ENCODE measurements at regions not wholly inside any gene's neighbourhood (a gene's known extent, or its start where the extent isn't known, plus 50 kb on each side); places are given as distances from the start of the nearest gene placed in this dataset.

GRCh38 chr6:40340957-40341356, 246.2 kb downstream of the LRFN2 start:
- DNase-seq (ENCODE audit: low read depth in 3 of 3), result no peak

GRCh38 chr6:40340196-40340595, 247.0 kb downstream of the LRFN2 start:
- DNase-seq (ENCODE audit: low read depth in 3 of 3), result no peak

- no peak for DNase-seq (ENCODE audit: low read depth in 3 of 3)
Observed at GRCh38 chr6:40338306-40338705, 248.9 kb downstream of the LRFN2 start.

DNA sequence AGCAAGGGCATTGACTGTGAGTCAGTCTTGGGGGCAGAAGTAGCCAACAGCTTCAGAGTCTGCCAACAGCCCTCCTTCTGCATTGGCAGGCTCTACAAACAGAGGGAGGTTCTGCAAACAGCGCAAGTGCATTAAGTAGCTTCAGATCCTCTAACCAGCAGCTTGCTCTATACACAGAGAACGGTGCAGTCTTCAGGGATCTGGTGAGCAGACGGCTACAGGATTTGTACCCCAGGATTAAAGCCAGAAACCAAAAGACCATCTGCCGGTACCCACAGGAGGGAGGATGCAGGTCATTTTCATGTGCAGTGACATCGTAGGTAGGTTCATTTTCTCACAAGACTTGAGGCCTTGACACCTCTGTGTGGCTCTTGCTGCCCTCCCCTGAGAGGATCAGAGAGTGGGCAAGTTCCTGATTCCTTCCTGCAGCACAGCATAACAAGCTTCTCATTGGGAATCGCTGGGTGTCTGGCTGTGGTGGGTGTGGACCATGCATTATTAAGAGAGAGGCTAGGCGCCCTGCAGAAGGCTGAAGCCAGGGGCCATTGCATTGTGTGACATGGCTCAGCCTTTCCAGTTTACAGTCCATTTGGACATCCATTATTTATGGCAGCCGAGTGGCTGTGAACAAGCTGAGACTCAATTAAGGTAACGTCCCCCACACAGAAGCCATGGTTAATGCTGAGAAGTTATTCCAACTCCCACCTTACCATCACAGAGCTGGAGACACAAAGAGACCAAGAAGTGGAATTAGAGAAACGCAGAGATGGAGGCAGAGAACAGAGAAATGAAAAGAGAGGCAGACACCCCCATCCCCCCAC, 250.0 kb downstream of the LRFN2 start:
- no peak for DNase-seq (ENCODE audit: low read depth in 3 of 3)

GRCh38 chr6:40336296-40336695, 250.9 kb downstream of the LRFN2 start:
- no peak for DNase-seq (ENCODE audit: low read depth in 3 of 3)

DNA sequence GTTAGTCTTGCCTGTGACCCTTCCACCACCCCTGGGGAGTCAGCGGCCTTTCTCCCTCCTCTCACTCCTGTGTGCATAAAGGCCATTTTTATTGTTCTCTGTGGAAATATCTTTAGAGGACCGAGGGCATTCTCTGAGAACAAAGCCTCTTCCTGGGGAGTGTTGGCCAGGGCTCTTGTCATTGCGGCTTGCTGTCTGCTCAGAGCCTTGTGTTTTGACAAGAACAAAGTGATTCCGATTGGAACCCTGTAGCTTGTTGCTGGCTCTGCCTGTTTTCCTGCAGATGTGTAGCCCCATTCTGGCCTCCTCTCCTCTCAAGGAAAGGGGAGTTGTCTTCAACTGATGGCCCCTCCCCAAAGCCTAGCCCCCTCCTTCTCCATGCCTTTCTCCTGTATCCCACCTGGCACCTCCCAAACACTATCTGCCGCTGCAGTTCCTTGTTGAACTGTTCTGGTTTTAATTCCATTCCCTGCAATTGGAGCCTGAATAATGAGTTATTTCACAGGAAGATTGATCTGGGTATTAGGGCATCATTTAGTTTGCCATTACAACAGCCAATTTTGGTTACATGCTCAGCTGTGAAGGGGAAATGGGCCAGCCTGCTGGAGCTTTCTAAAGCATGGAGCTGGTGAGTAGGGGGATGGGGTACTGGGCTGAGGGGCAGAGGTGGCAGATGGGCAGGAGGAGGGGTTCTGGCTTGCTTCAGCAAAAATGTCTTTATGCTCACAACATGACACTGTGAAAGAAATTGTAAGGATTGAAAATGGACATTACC, 252.5 kb downstream of the LRFN2 start:
- DNase-seq (ENCODE audit: low read depth in 3 of 3), result no peak

DNA sequence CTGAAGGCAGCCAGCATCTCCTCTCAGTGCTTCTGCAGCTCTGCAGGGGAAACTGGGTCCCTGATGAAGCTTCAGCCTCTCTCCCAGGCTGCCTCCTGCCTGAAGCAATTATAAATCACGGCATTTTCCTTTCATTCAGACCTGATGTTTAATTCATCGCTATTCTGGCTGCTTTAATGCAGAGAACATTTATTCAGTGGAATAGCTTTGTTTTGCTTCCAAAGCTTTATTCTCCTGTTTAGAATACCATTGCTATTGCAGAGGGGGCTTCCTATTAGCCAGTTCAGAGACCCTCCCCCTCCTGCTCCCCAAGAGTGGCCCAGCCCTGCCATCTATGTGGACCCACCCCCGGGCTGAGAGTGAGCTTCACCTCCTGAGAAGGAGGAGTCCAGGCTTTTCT, 255.6 kb downstream of the LRFN2 start:
- DNase-seq (ENCODE audit: low read depth in 3 of 3), result no peak

DNA sequence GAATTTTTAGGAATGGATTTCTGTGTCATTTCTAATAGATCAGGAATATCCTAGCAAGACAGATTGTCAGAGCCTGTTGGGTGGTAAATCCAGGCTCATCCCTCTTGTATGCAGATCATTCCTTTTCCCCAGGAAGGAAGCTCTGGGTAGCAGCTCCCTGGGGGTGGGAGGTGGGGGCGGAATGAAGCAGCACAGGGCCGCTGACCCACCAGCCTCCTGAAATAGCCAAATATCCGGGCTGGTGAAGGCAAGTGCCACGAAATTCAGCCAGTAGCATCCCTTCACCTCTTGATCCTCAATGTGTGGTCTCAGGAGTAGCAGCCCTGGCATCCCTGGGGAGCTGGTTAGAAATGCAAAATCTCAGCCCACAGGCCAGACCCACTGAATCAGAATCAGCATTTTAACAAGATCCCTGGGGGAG, 256.9 kb downstream of the LRFN2 start:
- DNase-seq (ENCODE audit: low read depth in 3 of 3), result no peak

DNA sequence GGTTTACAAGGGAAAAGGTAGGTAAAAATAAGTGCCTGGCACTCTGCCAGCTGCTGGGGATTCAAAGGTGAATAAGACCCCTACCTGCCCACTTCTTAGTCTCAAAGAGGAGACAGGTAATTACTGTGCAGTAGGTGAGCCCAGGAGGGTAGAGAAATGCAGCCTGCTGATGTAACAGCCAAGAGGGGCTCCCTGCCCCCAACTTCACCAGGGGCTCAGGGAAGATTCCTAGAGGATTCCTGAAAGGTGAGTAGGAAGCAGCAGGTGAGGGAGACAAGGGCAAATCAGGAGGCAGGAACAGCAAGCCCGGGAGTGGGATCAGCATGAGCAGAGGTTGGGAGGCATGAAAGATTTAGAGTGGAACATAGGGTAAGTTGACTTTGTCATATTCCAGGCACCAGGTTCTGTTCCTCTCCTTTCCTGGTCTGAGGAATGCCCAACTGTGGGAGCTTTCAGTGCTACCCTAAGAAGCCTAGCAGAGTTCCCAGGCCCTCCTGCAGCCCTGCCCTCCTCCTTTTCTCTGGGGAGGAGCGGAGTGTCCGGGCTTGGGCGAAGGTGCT, 258.1 kb downstream of the LRFN2 start:
- no peak for DNase-seq (ENCODE audit: low read depth in 3 of 3)

- DNase-seq (ENCODE audit: low read depth in 3 of 3), result peak in 2 of 3 donors; percentile 15 to 19
Observed at GRCh38 chr6:40328386-40328985, 258.7 kb downstream of the LRFN2 start.

GRCh38 chr6:40326714-40327421, 260.3 kb downstream of the LRFN2 start:
- DNase-seq (ENCODE audit: low read depth in 3 of 3), result no peak

GRCh38 chr6:40325791-40326190, 261.4 kb downstream of the LRFN2 start:
- DNase-seq (ENCODE audit: low read depth in 3 of 3), result no peak

DNA sequence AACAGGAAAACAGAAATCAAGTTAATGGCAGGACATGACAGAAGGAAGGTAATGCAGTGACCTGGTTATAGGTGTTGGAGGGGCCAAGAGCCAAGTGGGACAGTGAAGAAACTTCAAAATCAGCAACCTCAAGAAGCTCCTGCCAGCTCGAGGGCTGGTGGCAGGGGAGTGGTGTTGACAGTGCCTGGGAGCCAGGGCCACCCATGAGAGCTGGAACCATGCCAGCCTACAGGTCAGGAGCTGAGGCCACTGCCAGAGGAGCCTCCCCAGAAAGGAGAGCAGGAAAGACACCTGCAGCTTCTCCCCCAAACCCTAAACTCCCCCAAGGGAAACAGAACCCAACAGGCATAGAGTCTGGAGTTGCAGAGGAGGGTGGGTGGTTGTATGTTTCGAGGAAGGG, 262.1 kb downstream of the LRFN2 start:
- no peak for DNase-seq (ENCODE audit: low read depth in 3 of 3)

DNA sequence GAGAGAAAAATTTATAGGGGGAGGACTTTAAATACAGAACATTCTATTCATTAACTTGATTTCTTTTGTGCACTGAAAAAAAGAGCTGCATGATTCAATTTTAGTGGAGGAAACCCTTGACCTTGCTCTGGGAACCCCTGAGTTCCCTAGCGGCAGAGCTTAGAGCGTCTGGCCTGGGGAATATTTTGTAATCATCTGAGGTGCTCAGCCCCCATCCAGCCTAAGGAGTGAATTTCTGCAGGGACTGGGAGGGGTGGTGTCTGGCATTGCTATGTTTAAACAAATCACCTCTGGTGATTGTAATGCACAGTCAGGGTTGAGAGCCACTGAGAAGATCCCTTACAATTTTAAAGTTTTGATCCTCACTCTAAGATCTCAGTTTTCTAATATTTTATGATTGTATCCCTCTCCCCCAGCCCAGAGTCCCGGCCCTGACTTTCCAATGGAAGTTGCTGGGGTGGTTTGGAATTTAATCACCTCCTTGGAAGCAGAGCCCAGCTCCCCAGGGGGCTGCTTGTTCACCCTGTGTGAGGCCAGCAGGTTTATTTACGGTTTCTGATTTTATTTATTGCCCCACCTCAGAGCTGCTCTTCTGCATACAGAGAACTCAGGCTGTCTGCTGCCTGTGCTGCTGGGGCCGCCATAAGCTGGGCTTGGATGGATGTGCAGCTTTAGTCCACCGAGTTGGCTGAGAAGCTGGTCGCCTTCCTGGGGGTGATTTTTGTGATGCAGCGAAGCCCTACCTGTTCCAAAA, 263.1 kb downstream of the LRFN2 start:
- DNase-seq (ENCODE audit: low read depth in 3 of 3), result no peak

DNA sequence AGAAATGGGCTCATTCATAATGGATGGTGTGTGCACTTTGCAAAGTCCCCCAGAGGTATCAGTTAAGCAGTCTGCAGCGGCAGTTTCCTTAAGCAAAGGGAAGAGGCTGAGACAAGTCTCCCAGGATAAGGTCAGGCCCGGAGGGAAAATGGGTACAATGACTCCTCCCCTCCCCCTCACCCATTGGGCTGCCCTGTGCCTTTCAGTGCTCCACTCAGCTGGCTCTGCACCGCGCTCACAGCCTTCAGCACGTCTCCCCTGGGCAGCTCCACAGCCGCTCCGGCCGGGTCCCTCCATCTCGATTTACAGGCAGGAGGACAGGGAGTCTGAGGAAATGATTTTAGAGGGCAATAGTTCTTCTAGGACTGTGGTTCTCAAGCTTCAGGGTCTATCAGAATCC, 264.8 kb downstream of the LRFN2 start:
- DNase-seq (ENCODE audit: low read depth in 3 of 3), result no peak

DNA sequence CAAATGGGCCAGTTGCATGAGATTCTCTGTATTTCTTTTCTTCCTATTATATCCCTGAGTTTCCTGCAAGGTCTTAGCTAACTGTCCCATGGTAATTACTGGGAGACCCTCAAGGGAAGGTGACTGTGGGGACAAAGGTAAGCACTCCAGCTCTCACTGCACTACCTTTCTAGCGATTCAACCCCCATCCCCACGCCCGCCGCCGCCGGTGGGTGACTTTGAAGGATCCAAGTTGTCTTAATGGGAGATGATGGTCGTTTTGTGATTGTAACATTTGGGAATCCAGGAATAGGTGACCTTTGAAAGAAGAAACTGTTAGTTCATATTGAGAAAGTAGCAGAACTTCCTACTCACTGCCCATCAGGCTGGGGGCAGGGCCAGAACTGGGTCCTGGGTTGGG, 265.5 kb downstream of the LRFN2 start:
- DNase-seq (ENCODE audit: low read depth in 3 of 3), result no peak

DNA sequence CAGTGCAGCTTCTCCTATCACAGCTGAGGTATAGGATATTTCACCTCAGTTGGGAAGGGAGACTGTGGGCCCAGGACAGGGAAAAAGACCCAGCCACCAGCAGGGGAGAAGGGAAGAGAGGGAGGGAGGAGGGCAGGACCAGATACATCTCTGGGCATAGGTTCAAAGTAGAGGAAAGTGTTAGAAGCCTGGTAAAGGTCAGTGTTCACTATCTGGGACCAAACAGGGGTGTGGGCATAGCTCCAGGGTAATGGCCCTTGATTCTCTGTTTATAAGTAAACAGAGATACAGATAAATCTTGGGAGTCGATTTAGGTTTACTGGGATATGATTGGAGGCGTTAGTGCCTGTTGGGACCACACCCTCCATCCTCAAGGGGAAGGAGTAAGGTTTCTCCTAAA, 266.2 kb downstream of the LRFN2 start:
- DNase-seq (ENCODE audit: low read depth in 3 of 3), result no peak

DNA sequence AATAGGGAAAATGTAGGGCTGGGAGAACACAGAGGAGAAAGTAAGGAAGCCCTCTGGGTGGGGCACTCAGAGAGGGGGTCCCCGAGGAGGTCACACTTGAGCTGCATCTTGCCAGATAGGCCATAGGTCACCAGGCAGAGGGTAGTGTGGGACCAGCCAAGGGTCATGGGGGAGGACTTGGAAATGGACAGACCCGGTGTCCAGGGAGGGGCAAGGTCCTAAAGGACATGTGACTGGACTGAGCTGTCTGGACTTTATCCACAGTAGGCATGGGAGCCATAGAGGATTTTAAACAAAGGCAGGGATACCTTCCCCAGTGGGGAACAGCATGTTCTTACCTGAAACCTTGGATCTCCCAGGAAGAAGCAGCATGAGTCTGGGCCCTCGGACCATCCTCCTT, 266.7 kb downstream of the LRFN2 start:
- DNase-seq (ENCODE audit: low read depth in 3 of 3), result no peak

DNA sequence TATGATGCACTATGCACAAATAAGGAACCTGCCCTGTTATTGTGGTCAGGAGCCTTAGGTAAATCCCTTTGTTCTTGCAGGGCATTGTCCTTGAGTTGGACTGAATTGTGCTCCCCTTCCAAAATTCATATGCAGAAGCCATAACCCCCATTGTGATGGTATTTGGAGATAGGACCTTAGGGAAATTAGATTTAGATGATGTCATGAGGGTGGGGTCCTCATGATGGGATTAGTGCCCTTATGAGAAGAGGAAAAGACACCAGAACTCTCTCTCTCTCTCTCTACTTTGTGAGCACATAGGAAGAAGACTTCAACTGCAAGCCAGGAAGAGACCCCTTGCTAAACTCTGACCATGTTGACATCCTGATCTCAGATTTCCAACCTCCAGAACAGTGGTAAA, 268.0 kb downstream of the LRFN2 start:
- no peak for DNase-seq (ENCODE audit: low read depth in 3 of 3)

GRCh38 chr6:40315060-40315459, 272.1 kb downstream of the LRFN2 start:
- DNase-seq (ENCODE audit: low read depth in 3 of 3), result no peak

DNA sequence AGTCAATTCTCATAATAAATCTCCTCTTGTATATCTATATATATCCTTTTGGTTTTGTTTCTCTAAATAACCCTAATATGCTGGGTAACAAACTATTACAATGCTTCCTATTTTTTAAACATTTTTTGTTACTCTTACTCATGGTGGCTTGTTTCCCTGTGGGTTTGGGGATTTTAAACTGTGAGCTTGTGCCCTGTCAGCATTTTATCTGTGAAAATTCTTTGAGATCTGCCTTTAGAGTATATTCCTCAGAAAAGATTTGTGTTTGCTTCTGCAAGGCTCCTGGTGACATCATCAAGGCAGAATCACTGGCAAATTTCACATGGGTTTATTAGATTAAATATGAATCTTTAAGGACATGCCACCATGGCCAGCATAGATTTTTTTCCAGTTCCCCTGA, 273.6 kb downstream of the LRFN2 start:
- no peak for DNase-seq (ENCODE audit: low read depth in 3 of 3)

All from stimulated activated CD4-positive, alpha-beta T cell treated with anti-CD3 and anti-CD28 coated beads, TNF-alpha, amount 100 ng/mL, for 48 hours (primary cell).